ENCODE measurements at regions not wholly inside any gene's neighbourhood (a gene's known extent, or its start where the extent isn't known, plus 50 kb on each side); places are given as distances from the start of the nearest gene placed in this dataset.

GRCh38 chr13:39217471-39217870 lies 179.2 kb downstream of the NHLRC3 start:
- Mint-ChIP-seq H3K4me3 (ENCODE audit: low read depth) (no peak overlapping the region), H3K4me1 (ENCODE audit: low read depth) (no peaks in the 10 kb centered on the region), H3K27ac (no peak overlapping the region), H3K9me3 (no peaks in the 10 kb centered on the region), H3K27me3 (ENCODE audit: low read depth) (peaks cover 7% of the 10 kb centered on the region), H3K36me3 (ENCODE audit: low read depth) (no peaks in the 10 kb centered on the region)
- DNase-seq (ENCODE audit: low spot score): no peak
- intact Hi-C loops (cut with micrococcal nuclease): no loop called here

GRCh38 chr13:39224671-39225240 lies 186.5 kb downstream of the NHLRC3 start:
- H3K4me1 Mint-ChIP-seq (ENCODE audit: low read depth): no peaks in the 10 kb centered on the region
- no peak overlapping the region for H3K4me3 Mint-ChIP-seq (ENCODE audit: low read depth)
- no peak overlapping the region for H3K27ac Mint-ChIP-seq
- DNase-seq (ENCODE audit: low spot score): no peak
- intact Hi-C loops (cut with micrococcal nuclease): no loop called here
- H3K27me3 Mint-ChIP-seq (ENCODE audit: low read depth): peaks cover 2% of the 10 kb centered on the region
- H3K36me3 Mint-ChIP-seq (ENCODE audit: low read depth): no peaks in the 10 kb centered on the region
- H3K9me3 Mint-ChIP-seq: no peaks in the 10 kb centered on the region

- Mint-ChIP-seq H3K4me3 (ENCODE audit: low read depth) (no peak overlapping the region), H3K4me1 (ENCODE audit: low read depth) (no peaks in the 10 kb centered on the region), H3K27me3 (ENCODE audit: low read depth) (peaks cover 4% of the 10 kb centered on the region), H3K36me3 (ENCODE audit: low read depth) (no peaks in the 10 kb centered on the region), H3K27ac (no peak overlapping the region), H3K9me3 (no peaks in the 10 kb centered on the region)
- intact Hi-C loops (cut with micrococcal nuclease): no loop called here
- DNase-seq (ENCODE audit: low spot score): no peak
Measured at GRCh38 chr13:39225860-39226259, 187.6 kb downstream of the NHLRC3 start.

GRCh38 chr13:39226359-39226758 lies 188.1 kb downstream of the NHLRC3 start:
- Mint-ChIP-seq H3K9me3 (no peaks in the 10 kb centered on the region), H3K27me3 (ENCODE audit: low read depth) (peaks cover 4% of the 10 kb centered on the region), H3K27ac (no peak overlapping the region), H3K4me1 (ENCODE audit: low read depth) (no peaks in the 10 kb centered on the region), H3K36me3 (ENCODE audit: low read depth) (no peaks in the 10 kb centered on the region), H3K4me3 (ENCODE audit: low read depth) (no peak overlapping the region)
- intact Hi-C loops (cut with micrococcal nuclease): no loop called here
- DNase-seq (ENCODE audit: low spot score): no peak

GRCh38 chr13:39232401-39232980 lies 194.2 kb downstream of the NHLRC3 start:
- no peak overlapping the region for H3K4me3 Mint-ChIP-seq (ENCODE audit: low read depth)
- intact Hi-C loops (cut with micrococcal nuclease): no loop called here
- no peak overlapping the region for H3K27ac Mint-ChIP-seq
- H3K9me3 Mint-ChIP-seq: no peaks in the 10 kb centered on the region
- no peak for DNase-seq (ENCODE audit: low spot score)
- H3K4me1 Mint-ChIP-seq (ENCODE audit: low read depth): no peaks in the 10 kb centered on the region
- H3K27me3 Mint-ChIP-seq (ENCODE audit: low read depth): peaks cover 27% of the 10 kb centered on the region
- H3K36me3 Mint-ChIP-seq (ENCODE audit: low read depth): no peaks in the 10 kb centered on the region

GRCh38 chr13:39232999-39233398 lies 194.7 kb downstream of the NHLRC3 start:
- no peak for DNase-seq (ENCODE audit: low spot score)
- no peak overlapping the region for H3K27ac Mint-ChIP-seq
- H3K36me3 Mint-ChIP-seq (ENCODE audit: low read depth): no peaks in the 10 kb centered on the region
- no peaks in the 10 kb centered on the region for H3K9me3 Mint-ChIP-seq
- no peaks in the 10 kb centered on the region for H3K4me1 Mint-ChIP-seq (ENCODE audit: low read depth)
- peaks cover 29% of the 10 kb centered on the region for H3K27me3 Mint-ChIP-seq (ENCODE audit: low read depth)
- intact Hi-C loops (cut with micrococcal nuclease): no loop called here
- no peak overlapping the region for H3K4me3 Mint-ChIP-seq (ENCODE audit: low read depth)

- Mint-ChIP-seq H3K4me1 (ENCODE audit: low read depth) (no peaks in the 10 kb centered on the region), H3K4me3 (ENCODE audit: low read depth) (no peak overlapping the region), H3K36me3 (ENCODE audit: low read depth) (no peaks in the 10 kb centered on the region), H3K27me3 (ENCODE audit: low read depth) (peaks cover 33% of the 10 kb centered on the region), H3K9me3 (no peaks in the 10 kb centered on the region), H3K27ac (no peak overlapping the region)
- no peak for DNase-seq (ENCODE audit: low spot score)
- intact Hi-C loops (cut with micrococcal nuclease): no loop called here
Measured at GRCh38 chr13:39233519-39233918, 195.3 kb downstream of the NHLRC3 start.

GRCh38 chr13:39244561-39245230 lies 206.4 kb downstream of the NHLRC3 start:
- Mint-ChIP-seq H3K36me3 (ENCODE audit: low read depth) (no peaks in the 10 kb centered on the region), H3K4me1 (ENCODE audit: low read depth) (peaks cover 4% of the 10 kb centered on the region), H3K27ac (no peak overlapping the region), H3K27me3 (ENCODE audit: low read depth) (peaks cover 6% of the 10 kb centered on the region), H3K4me3 (ENCODE audit: low read depth) (no peak overlapping the region), H3K9me3 (no peaks in the 10 kb centered on the region)
- no peak for DNase-seq (ENCODE audit: low spot score)
- intact Hi-C loops (cut with micrococcal nuclease): no loop called here

GRCh38 chr13:39245688-39246087 lies 207.4 kb downstream of the NHLRC3 start:
- H3K36me3 Mint-ChIP-seq (ENCODE audit: low read depth): no peaks in the 10 kb centered on the region
- no peak for DNase-seq (ENCODE audit: low spot score)
- intact Hi-C loops (cut with micrococcal nuclease): no loop called here

GRCh38 chr13:39249982-39250381 lies 211.7 kb downstream of the NHLRC3 start:
- H3K36me3 Mint-ChIP-seq (ENCODE audit: low read depth): no peaks in the 10 kb centered on the region
- peaks cover 5% of the 10 kb centered on the region for H3K27me3 Mint-ChIP-seq (ENCODE audit: low read depth)
- no peak overlapping the region for H3K27ac Mint-ChIP-seq
- no peaks in the 10 kb centered on the region for H3K4me1 Mint-ChIP-seq (ENCODE audit: low read depth)
- no peak for DNase-seq (ENCODE audit: low spot score)
- intact Hi-C loops (cut with micrococcal nuclease): no loop called here
- H3K4me3 Mint-ChIP-seq (ENCODE audit: low read depth): no peak overlapping the region
- no peaks in the 10 kb centered on the region for H3K9me3 Mint-ChIP-seq

More at GRCh38 chr13:39245688-39246087, 207.4 kb downstream of the NHLRC3 start:
- no peak overlapping the region for H3K4me3 Mint-ChIP-seq (ENCODE audit: low read depth)
- no peaks in the 10 kb centered on the region for H3K9me3 Mint-ChIP-seq
- H3K27ac Mint-ChIP-seq: no peak overlapping the region
- H3K27me3 Mint-ChIP-seq (ENCODE audit: low read depth): peaks cover 8% of the 10 kb centered on the region
- peaks cover 4% of the 10 kb centered on the region for H3K4me1 Mint-ChIP-seq (ENCODE audit: low read depth)

- H3K36me3 Mint-ChIP-seq (ENCODE audit: low read depth): no peaks in the 10 kb centered on the region
Measured at GRCh38 chr13:39250440-39250839, 212.2 kb downstream of the NHLRC3 start.

GRCh38 chr13:39251340-39251739 lies 213.1 kb downstream of the NHLRC3 start:
- Mint-ChIP-seq H3K27me3 (ENCODE audit: low read depth) (peaks cover 5% of the 10 kb centered on the region), H3K4me3 (ENCODE audit: low read depth) (no peak overlapping the region), H3K27ac (no peak overlapping the region), H3K9me3 (no peaks in the 10 kb centered on the region), H3K4me1 (ENCODE audit: low read depth) (no peaks in the 10 kb centered on the region), H3K36me3 (ENCODE audit: low read depth) (no peaks in the 10 kb centered on the region)
- intact Hi-C loops (cut with micrococcal nuclease): no loop called here
- no peak for DNase-seq (ENCODE audit: low spot score)

More at GRCh38 chr13:39250440-39250839, 212.2 kb downstream of the NHLRC3 start:
- H3K9me3 Mint-ChIP-seq: no peaks in the 10 kb centered on the region
- H3K4me1 Mint-ChIP-seq (ENCODE audit: low read depth): no peaks in the 10 kb centered on the region
- DNase-seq (ENCODE audit: low spot score): no peak
- no peak overlapping the region for H3K27ac Mint-ChIP-seq
- no peak overlapping the region for H3K4me3 Mint-ChIP-seq (ENCODE audit: low read depth)
- intact Hi-C loops (cut with micrococcal nuclease): no loop called here
- peaks cover 5% of the 10 kb centered on the region for H3K27me3 Mint-ChIP-seq (ENCODE audit: low read depth)

- Mint-ChIP-seq H3K27me3 (ENCODE audit: low read depth) (peaks cover 2% of the 10 kb centered on the region), H3K4me1 (ENCODE audit: low read depth) (peaks cover 4% of the 10 kb centered on the region), H3K9me3 (no peaks in the 10 kb centered on the region), H3K27ac (no peak overlapping the region), H3K36me3 (ENCODE audit: low read depth) (no peaks in the 10 kb centered on the region), H3K4me3 (ENCODE audit: low read depth) (no peak overlapping the region)
- no peak for DNase-seq (ENCODE audit: low spot score)
- intact Hi-C loops (cut with micrococcal nuclease): no loop called here
Measured at GRCh38 chr13:39253774-39254173, 215.5 kb downstream of the NHLRC3 start.

All from activated T-helper 2 cell treated with anti-CD3 and anti-CD28 coated beads, Interferon-gamma antibody, Interleukin-2, Interleukin-4, amounts not matched to agents 10 μg/mL and 5 μg/mL and 100 μg/mL, durations not matched to agents 14 hours and 24 hours and 36 hours (primary cell).